Activated T-cell treated with anti-CD3 and anti-CD28 coated beads for 4 hours (primary cell): ENCODE measurements at regions not wholly inside any gene's neighbourhood (a gene's known extent, or its start where the extent isn't known, plus 50 kb on each side); places are given as distances from the start of the nearest gene placed in this dataset.
"Not testable (repeated sequence)": the region's sequence is repeated elsewhere in the genome, so short reads cannot be mapped to it uniquely, and the experiment has no call there.

Experiments used
- DNase-seq: peaks from one replicate; pipeline ENCODE4 v3.0.0-alpha.2; 2020

DNA sequence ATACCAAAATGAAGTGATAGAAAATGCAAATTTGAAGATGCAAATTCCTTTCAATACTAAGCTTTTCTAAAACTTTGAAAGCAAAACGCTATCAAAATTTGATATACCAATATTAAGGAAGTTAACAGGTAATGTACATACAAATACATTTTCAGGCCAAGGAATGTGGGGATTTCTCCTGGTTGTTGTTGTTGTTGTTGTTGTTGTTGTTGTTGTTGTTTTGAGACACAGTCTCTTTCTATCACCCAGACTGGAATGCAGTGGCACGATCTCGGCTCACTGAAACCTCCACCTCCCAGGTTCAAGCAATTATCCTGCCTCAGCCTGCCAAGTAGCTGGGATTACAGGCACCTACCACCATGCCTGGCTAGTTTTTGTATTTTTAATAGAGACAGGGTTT, 224.7 kb upstream of the NEBL start:
- not testable (repeated sequence) for DNase-seq

DNA sequence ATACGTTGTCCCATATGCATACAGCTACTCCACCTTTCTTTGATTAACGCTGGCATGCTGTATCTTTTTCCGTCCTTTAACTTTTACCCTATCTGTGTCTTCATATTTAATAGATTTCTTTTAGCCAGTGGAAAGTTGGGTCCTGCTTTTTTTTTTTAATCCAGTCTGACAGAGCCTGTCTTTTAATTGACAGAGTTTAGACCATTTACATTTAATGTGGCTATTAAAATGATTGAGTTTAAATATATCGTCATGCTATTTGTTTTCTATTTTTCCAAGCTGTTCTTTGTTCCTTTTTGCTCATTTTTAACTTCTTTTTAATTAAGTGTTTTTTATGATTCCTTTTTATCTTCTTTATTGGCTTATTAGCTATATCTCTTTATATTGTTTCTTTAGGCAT, 217.6 kb upstream of the NEBL start:
- no peak for DNase-seq

DNA sequence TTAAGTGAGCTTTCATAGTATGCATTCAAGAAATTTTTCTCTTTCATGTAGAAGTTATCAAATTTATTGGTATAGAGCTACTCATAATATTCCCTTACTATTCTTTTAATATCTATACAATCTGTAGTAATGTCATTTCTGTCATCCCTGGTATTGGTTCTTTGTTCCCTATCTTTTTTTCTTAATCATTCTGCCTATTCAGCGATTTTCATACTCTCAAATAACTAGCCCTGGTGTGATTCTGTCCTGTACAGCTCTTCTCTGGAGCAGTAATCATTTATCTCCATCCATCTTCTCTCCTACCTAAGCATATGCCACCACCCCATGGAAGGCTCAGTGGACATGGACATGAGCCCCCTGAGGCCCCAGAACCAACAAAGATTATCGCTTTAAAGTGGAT, 213.2 kb upstream of the NEBL start:
- DNase-seq, result no peak

- DNase-seq, result not testable (repeated sequence)
These were observed 209.8 kb upstream of the NEBL start for GRCh38 chr10:21106931-21107330.

DNA sequence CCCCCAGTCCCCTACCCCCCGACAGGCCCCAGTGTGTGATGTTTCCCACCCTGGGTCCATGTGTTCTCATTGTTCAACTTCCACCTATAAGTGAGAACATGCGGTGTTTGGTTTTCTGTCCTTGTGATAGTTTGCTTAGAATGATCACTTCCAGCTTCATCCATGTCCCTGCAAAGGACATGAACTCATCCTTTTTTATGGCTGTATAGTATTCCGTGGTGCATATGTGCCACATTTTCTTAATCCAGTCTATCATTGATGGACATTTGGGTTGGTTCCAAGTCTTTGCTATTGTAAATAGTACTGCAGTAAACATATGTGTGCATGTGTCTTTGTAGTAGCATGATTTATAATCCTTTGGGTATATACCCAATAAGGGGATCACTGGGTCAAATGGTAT, 208.2 kb upstream of the NEBL start:
- not testable (repeated sequence) for DNase-seq

- DNase-seq, result no peak
These were observed 203.9 kb upstream of the NEBL start for GRCh38 chr10:21100871-21101514.

DNA sequence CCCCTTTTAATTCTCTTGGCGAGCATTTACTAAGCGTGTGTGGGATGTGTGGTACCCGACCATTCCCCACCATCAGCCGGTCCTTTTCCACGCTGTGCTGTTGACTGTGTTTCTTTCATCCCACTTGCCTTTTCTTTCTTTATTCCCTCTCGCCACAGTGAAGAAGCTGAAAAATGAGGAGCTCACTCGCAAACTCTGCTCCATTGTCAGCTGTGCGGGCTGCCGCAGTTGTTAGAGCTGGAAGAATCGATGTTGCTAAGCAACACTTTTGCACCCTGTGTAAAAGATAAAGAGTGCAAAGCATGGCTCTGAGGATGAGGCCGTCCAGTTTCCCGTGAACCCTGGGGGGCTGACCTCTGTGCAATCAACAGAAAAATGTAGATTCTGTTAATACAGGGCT, 203.1 kb upstream of the NEBL start:
- DNase-seq, result no peak

DNA sequence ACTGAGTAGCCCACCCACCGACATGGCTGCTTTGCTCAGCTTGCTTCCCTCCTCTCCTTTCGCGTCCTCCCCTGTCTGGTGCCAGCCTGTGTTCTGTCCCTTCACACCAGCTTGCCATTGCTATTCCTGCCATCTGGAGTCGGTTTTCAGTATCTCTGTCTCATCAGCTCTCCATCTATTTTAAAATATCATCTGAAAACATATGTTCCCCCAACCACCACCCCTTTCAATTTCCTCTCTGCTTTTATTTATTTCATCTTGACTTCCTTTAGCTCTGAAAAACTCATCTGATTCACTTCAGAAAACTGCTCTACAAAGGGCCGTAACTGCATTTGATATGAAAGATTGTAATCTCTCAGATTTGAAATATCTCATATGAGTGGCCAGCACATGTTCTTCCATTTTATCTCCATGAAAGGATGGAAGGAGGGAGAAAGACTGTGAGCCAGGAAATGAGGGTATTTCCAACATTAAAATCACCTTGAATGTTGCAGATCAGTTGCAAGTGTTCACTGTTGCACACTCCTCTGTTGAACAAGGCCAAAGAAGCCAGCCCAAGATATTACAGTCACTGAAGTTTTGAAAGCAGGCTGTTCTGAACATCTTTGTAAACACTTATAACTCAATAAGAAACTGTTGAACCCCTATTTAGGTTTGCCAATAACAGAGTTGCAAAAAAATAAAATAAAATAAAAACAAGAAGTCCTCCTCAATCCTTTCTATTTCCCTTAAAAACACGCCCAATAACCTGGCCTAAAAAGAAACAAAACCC, 202.4 kb upstream of the NEBL start:
- no peak for DNase-seq

- DNase-seq, result no peak
These were observed 200.8 kb upstream of the NEBL start for GRCh38 chr10:21097926-21098355.

- DNase-seq, result no peak
These were observed 198.5 kb upstream of the NEBL start for GRCh38 chr10:21095494-21096055.

DNA sequence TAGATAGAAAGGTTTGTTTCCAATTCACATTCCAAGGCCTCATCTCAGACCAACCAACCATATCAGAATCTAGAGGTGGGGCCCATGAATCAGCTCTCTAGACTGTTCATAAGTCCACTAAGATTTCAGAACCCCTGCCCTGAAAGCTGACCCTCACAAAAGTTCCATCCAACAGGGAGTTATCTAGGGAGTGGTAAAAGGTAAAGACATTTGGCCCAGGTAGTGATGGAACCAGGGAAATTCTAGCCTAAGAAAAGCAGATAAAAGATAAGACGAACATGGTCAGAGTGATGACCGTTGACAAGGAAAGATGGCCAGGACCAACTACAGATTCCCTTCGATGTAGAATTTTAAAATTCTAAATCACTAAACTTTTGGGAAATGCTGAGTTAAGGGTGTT, 198.0 kb upstream of the NEBL start:
- DNase-seq, result no peak

DNA sequence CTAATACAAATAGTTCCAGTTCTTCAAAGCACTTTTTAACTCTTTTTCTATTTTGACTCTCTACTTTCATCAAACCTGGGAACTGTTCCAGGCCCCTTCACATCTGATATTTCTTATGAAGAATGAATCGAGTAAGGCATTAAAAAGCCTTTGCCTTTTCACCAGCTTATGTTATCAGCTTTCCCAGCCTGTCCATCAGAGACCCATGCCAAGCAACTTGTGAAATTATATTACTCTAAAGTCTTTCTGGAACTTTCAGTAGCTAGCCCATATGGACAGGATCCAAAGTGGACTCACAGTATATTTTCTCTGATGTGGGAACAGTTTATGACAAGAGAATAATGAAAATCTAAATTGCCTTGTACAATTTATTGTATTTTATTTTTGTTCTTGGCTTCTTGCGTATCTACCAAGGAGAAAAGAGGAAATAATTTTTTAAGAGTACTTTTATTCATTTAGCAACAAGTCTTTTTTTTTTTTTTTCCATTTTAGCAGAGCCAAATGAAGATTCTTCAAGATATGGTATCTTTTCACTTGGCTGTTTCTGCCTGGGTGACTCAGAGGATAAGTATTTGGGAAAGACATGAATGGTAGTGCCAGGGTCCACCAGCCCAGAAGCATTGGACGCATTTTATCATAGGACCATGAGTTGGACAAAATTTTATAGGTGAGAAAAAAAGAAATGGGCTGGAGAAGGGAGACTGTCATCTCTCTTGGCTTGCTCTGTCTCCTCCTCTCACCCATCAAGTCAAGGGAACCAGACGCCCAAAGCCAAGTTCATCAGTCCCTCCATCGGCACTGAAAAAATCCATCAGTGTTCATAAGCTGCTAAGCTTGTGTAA, 195.8 kb upstream of the NEBL start:
- DNase-seq, result no peak

GRCh38 chr10:21090609-21091082, 193.5 kb upstream of the NEBL start:
- DNase-seq, result no peak

DNA sequence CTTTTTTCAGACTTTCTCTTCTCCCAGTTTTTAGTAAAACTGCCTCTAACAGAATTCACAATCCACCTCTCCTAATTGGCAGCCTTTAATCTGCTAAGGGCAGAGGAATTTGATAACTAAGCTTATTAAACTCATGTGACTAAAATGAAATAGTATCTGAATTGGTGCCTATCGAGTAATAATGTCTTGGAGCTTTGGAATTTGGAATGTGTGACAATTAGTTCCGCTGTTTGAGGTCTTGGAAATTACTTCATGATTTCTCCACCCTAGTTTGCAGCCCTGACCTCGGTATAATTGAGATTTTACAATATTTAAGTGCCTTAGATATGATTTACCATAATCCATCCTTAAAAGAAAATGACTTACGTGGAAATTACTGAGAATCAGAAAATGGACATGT, 190.4 kb upstream of the NEBL start:
- no peak for DNase-seq

DNA sequence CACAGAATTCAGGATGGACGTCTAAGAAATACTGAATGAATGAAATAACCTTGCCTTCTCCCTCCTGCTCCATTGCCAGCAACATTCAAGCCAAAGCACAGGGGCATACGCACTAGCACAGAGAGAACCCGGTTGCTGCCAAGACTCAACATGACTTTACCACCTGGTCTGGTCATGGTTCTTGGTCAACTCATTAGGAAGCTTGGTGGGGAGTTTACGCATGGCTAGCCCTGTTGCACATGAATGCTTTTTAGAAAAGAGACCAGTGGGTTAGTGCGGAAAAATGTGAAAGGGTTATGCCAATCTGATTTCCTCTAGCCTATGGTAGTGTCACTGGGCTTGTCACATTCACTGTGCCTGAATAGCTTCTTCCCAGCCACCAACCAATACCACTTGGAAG, 187.6 kb upstream of the NEBL start:
- no peak for DNase-seq

- no peak for DNase-seq
These were observed 186.8 kb upstream of the NEBL start for GRCh38 chr10:21083861-21084260.

DNA sequence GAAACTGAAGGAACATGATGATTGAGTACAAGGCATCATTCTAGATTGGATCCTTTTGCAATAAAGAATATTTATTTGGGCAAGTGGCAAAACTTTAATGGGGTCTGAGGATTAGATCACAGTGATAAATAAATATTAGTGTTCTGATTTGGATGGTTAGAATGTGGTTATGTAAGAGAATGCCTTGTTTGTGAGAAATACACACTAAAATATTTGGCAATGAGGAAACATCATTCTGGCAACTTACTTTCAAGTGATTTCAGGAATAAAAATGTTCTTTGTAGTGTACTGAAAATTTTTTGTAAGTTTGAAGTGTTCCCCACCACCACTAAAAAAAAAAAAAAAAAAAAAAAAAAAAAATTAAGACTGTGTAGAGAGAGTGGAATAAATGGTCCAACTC, 185.1 kb upstream of the NEBL start:
- no peak for DNase-seq

GRCh38 chr10:21080261-21080660, 183.2 kb upstream of the NEBL start:
- DNase-seq, result no peak

- DNase-seq, result no peak
These were observed 182.2 kb upstream of the NEBL start for GRCh38 chr10:21079330-21079658.

GRCh38 chr10:21078410-21079329, 181.6 kb upstream of the NEBL start:
- no peak for DNase-seq

DNA sequence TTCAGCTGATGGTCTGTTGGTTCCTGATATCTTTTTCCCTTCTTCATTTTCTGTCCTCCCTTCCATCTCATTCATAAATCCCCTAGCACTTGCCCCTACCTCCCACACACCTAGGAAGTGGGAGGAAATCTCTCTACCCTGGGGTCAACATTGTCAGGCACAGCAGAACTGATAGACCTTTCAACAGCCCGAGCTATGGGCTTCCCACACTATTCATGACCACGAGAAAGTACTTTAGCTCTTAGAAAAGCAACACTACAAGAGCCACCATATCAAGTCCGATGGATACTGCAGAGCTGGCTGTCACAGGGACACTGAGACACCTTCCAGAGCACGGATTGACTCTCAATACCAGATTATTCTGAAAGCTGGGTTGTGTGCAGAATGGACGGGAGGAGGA, 180.6 kb upstream of the NEBL start:
- no peak for DNase-seq

DNA sequence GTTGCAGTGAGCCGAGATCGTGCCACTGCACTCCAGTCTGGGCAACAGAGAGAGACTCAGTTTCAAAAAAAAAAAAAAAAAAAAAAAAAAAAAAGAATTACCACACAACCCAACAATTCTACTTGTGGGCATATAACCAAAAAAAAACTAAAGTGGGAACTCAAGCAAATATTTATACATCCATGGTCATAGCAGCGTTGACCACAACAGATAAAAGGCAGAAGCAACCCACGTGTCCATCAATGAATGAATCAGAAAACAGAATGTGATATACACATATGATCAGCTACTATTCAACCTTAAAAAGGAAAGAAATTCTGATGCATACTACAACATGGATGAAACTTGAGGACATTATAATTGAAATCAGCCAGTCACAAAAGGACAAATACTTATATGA, 179.3 kb upstream of the NEBL start:
- no peak for DNase-seq
